ENCODE measurements at regions not wholly inside any gene's neighbourhood (a gene's known extent, or its start where the extent isn't known, plus 50 kb on each side); places are given as distances from the start of the nearest gene placed in this dataset.

DNA sequence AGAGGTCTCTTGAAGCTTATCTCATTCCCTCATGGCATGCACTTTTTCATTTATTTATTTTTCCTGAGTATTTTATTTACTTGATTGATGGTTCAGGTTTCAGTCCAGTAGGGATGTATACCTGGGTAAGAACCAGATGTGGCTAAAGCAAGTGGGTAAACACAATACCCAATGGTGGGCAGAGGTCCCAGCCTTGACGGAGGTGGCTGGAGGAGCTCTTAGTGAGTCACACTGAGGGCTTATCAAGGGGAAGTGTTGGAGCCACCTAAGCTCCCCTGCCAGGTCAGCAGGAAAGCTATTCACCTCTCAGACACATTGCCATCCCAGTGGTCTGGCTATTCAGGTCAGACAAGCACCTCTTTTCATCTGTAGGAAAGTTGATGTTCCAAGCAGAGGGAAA, 236.2 kb upstream of the MAGEB16 start:
- TF ChIP-seq EZH2 (IDR thresholded peaks at IDR 0.05; ENCODE audit: low read length, missing control alignments): no peak
- no peak for TF ChIP-seq CTCF (conservative IDR thresholded peaks at IDR 0.05 in 1 of 2, IDR thresholded peaks at IDR 0.05 in 1 of 2; ENCODE audit: low read depth in 1 of 2, low read length in 2 of 2)
